A549 (cell line): ENCODE measurements at regions not wholly inside any gene's neighbourhood (a gene's known extent, or its start where the extent isn't known, plus 50 kb on each side); places are given as distances from the start of the nearest gene placed in this dataset.

Source experiments
- ATAC-seq, 2 experiments: fragments of 200-7000 bp in 1 of 2; fragments of >200 bp in 1 of 2; cut with Nextera tagmentation in 1 of 2; cut with Tn5 transposase in 1 of 2; 3 replicates each; pipeline versions ENCODE4 v1.8.0 to v1.9.1; 2018 to 2020; ENCODE audit warnings: mild to moderate bottlenecking in 1 of 2, moderate library complexity in 1 of 2
- CTCF ChIA-PET: fragments of 300-600 bp; sonication (Branson Sonifier 250); formaldehyde crosslinking; extraction: SDS; loops from one replicate; lab custom pipeline; 2021; ENCODE audit warnings: antibody characterized with exemption, inconsistent platforms; lab: Yijun Ruan, JAX
- POLR2A ChIA-PET: fragments of 350-600 bp; formaldehyde crosslinking; extraction: SDS; loops from one replicate; lab custom pipeline; 2021; ENCODE audit warnings: antibody characterized with exemption, inconsistent platforms; lab: Yijun Ruan, JAX
- DNase-seq, 2 experiments: peaks; one replicate each; pipeline versions ENCODE4 v3.0.0 to v3.0.0-alpha.2; 2011 to 2016; ENCODE audit warnings: low read depth in 1 of 2, low spot score in 1 of 2
- FAIRE-seq: peaks from 2 replicates; lab custom pipeline; 2011; peaks lifted over from hg19 to GRCh38; lab: Jason Lieb, UNC
- H3K27ac ChIP-seq, 2 experiments: fragments of >200 bp; sonication (Bioruptor Twin); formaldehyde crosslinking; 3 replicates each; pipeline ENCODE4 v1.5.1; 2016 to 2017
- H3K4me1 ChIP-seq: fragments of >200 bp; sonication (Bioruptor Twin); formaldehyde crosslinking; 3 replicates; pipeline ENCODE4 v1.6.1; 2016
- H3K4me2 ChIP-seq: fragments of >200 bp; sonication (Bioruptor Twin); formaldehyde crosslinking; 3 replicates; pipeline ENCODE4 v1.6.1; 2016
- H3K4me3 ChIP-seq: fragments of >200 bp; sonication (Bioruptor Twin); formaldehyde crosslinking; 3 replicates; pipeline ENCODE4 v1.5.1; 2016
- H3K9me3 ChIP-seq: fragments of >200 bp; sonication (Bioruptor Twin); formaldehyde crosslinking; 3 replicates; pipeline ENCODE4 v1.6.1; 2016
- CBX2 ChIP-seq: fragments of 200-600 bp; sonication (generic); IDR thresholded peaks from 2 replicates; pipeline ENCODE4 v1.6.1; 2016; ENCODE audit warnings: low read depth, mild to moderate bottlenecking, borderline replicate concordance
- CBX8 ChIP-seq: fragments of 200-600 bp; sonication (generic); IDR thresholded peaks from 2 replicates; pipeline ENCODE4 v1.6.1; 2016
- CHD2 ChIP-seq: fragments of 150-350 bp; IDR thresholded peaks from 2 replicates; pipeline ENCODE4 v1.6.1; 2014; ENCODE audit warnings: low read length; ENCODE audit not compliant: partially characterized antibody
- EP300 ChIP-seq, 2 experiments: fragments of >200 bp; sonication (Bioruptor Twin); formaldehyde crosslinking; IDR thresholded peaks; 2 replicates in 1 of 2; 3 replicates in 1 of 2; pipeline ENCODE4 v1.6.1; 2016 to 2017
- ESRRA ChIP-seq: fragments of 150-350 bp; IDR thresholded peaks from 2 replicates; pipeline ENCODE4 v1.6.1; 2014; ENCODE audit warnings: mild to moderate bottlenecking, low read length, borderline replicate concordance
- FOSL2 ChIP-seq, 2 experiments: fragments of 450-650 bp in 1 of 2; fragments of >200 bp in 1 of 2; sonication (Bioruptor Twin) in 1 of 2; formaldehyde crosslinking; IDR thresholded peaks; 2 replicates each; pipeline versions ENCODE4 v1.5.0 to v1.6.1; 2016 to 2020; ENCODE audit warnings: mild to moderate bottlenecking in 1 of 2, moderate library complexity in 1 of 2
- FOXS1 ChIP-seq: fragments of 250-450 bp; sonication (Bioruptor Pico); IDR thresholded peaks from 2 replicates; pipeline ENCODE4 v1.5.0; 2020; ENCODE audit warnings: mild to moderate bottlenecking, moderate library complexity
- GATA3 ChIP-seq: IDR thresholded peaks from 2 replicates; pipeline ENCODE4 v1.6.1; 2012; ENCODE audit warnings: borderline replicate concordance
- HOXB5 ChIP-seq: fragments of 250-450 bp; sonication (Bioruptor Pico); IDR thresholded peaks from 2 replicates; pipeline ENCODE4 v1.5.0; 2020; ENCODE audit warnings: mild to moderate bottlenecking, moderate library complexity
- KDM1A ChIP-seq: fragments of 200-600 bp; sonication (generic); IDR thresholded peaks from 2 replicates; pipeline ENCODE4 v1.6.1; 2016; ENCODE audit warnings: low read depth, mild to moderate bottlenecking
- MAFK ChIP-seq: fragments of 450-650 bp; IDR thresholded peaks from 2 replicates; pipeline ENCODE4 v1.6.1; 2014; ENCODE audit not compliant: partially characterized antibody
- NR3C1 ChIP-seq: fragments of >200 bp; sonication (Bioruptor Twin); formaldehyde crosslinking; IDR thresholded peaks from 3 replicates; pipeline ENCODE4 v1.6.1; 2017
- PHF8 ChIP-seq: fragments of 200-600 bp; sonication (generic); IDR thresholded peaks from 2 replicates; pipeline ENCODE4 v1.6.1; 2016; ENCODE audit warnings: low read depth, mild to moderate bottlenecking, antibody characterized with exemption, moderate library complexity, borderline replicate concordance
- POLR2A ChIP-seq: IDR thresholded peaks from 2 replicates; pipeline ENCODE4 v1.6.1; 2012; ENCODE audit warnings: mild to moderate bottlenecking, low read length
- RCOR1 ChIP-seq: fragments of 150-350 bp; IDR thresholded peaks from 2 replicates; pipeline ENCODE4 v1.6.1; 2014; ENCODE audit warnings: antibody characterized with exemption, low read length, low read depth
- RFX5 ChIP-seq: fragments of 450-650 bp; IDR thresholded peaks from 2 replicates; pipeline ENCODE4 v1.7.1; 2014; ENCODE audit warnings: antibody characterized with exemption, mild to moderate bottlenecking, moderate library complexity
- SMC3 ChIP-seq: fragments of >200 bp; sonication (Bioruptor Twin); formaldehyde crosslinking; IDR thresholded peaks from 3 replicates; pipeline ENCODE4 v1.6.1; 2018; ENCODE audit warnings: inconsistent platforms
- TFCP2L1 ChIP-seq: fragments of 250-450 bp; sonication (Bioruptor Pico); IDR thresholded peaks from 2 replicates; pipeline ENCODE4 v1.5.0; 2021; ENCODE audit warnings: mild to moderate bottlenecking
- WGBS: methylation state at CpG from one replicate; pipeline ENCODE4 v1.1.6; 2017; ENCODE audit errors: missing lambda C conversion rate; 5-methylcytosine and 5-hydroxymethylcytosine counted together
- TF ChIP-seq, protein P1 (sequence below): IDR thresholded peaks from 2 replicates; pipeline ENCODE4 v1.6.1; 2012
- TF ChIP-seq, protein P2 (sequence below): fragments of >200 bp; sonication (Bioruptor Twin); formaldehyde crosslinking; IDR thresholded peaks from 3 replicates; pipeline ENCODE4 v1.5.1; 2016
- TF ChIP-seq, protein P3 (sequence below): IDR thresholded peaks from 2 replicates; pipeline ENCODE4 v1.6.1; 2012; ENCODE audit warnings: low read depth, borderline replicate concordance

DNA sequence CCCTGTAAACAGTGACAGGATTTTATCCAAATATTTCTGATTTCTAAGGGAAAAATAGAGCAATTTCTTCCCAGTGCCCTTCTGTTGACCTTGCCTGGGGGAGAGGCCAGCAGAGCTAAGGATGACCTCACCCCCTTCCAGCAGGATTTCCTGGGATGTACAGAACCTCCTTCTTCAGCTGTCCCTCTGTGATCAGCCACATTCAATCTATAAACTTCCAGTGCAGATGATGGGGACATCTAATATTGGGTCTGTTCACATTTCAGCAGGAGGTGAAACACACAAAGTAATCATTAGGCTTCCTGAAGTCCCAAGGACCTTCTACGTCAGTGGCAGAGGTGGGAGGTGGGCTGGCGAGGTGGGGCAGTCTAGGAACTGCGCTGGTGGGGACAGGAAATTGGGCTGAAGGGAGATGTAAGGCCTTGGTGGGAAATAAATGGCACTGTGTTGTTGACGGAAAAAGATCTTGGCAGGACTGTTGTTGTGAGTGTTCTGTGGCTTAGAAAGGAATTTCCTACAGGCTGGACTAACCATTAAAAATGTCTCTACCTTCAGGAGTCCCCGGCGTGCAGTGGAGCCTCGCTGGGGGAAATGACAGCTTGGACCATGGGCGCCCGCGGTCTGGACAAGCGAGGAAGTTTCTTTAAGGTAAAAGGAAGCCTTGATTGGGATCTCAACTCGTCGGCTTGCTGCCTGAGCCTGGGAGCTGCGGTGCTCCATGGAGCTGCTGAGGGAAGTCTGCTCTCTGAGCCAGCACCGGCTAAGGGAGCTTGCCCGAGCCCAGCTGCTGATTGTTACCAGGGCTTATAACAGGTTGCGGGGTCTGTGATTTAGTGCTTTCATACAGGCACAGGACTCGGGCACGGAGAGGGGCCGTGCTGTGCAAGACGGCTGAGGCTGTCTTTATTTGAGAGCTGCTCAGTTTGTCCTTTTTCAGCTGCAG, 127.9 kb upstream of the NAA20 start:
- peak overlapping the region; percentile 31; the same call in 2 of the 3 replicates for H3K4me3 ChIP-seq
- ChIA-PET POLR2A (interaction anchor here (6.0 kb wide), 1 partner anchor 86 kb away, joined by 92 read pairs; no protein-coding TSS in a partner anchor), CTCF (interaction anchor here (0.8 to 8.1 kb wide), 10 partner anchors 61 to 201 kb away, joined by 3 to 130 read pairs (median 18); no protein-coding TSS in a partner anchor)
- H3K9me3 ChIP-seq = no peaks in the 10 kb centered on the region
- TF ChIP-seq FOXS1 (CRISPR knock-in tag) (no peak), ESRRA (peak; percentile 55; the same call in 1 of the 2 replicates)
- ATAC-seq (0 out of 6 replicates have a peak, but pooled peaks of 1 of the 2 experiments have one; percentile 9), FAIRE-seq (no peak), DNase-seq (peak in 1 of 2 experiments; percentile 48)
- peak overlapping the region; percentile 74 for H3K4me2 ChIP-seq
- H3K4me1 ChIP-seq = peaks cover 61% of the 10 kb centered on the region
- WGBS = 72% methylated on average over 21 of the region's 21 CpGs
- peak overlapping the region; percentile 92 to 97 for H3K27ac ChIP-seq

DNA sequence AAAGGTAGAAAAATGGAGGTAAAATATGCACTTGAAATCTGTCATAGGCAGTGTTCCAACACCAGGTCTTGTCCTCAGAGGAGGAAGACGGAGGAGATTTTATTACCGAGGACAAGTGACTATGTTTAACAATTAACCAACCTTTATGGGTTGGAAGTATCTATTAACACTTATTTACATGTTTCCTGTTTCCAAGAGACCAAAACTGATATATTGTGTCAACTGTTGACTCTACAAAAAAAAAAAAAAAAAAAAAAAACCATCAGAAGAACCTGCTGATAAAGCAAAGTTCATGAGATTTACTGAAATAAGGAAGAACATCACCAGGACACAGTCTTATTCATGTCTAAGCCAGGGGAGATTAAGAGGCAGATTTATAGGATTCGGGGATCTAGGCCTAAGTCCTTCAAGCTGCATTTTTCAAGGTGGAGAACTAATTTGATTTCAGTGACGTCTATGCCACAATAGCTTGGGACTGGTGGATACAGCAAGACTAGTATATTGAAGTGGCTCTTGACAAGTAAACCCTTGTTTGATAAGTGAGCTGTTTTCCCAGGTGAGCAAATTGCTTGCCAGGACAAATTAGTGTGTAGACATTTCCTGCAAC, 126.6 kb upstream of the NAA20 start:
- H3K27ac ChIP-seq = peak overlapping the region; percentile 92 to 97
- POLR2A ChIA-PET = no interaction called here
- H3K4me3 ChIP-seq = no peak overlapping the region
- TF ChIP-seq CHD2 (no peak), MAFK (peak; percentile 65)
- TF ChIP-seq, all 56 proteins: peak for 1
- 44% methylated on average over 4 of the region's 4 CpGs for WGBS
- FAIRE-seq (no peak), DNase-seq (peak in 1 of 2 experiments; percentile 49), ATAC-seq (no peak)
- no peaks in the 10 kb centered on the region for H3K9me3 ChIP-seq
- peaks cover 54% of the 10 kb centered on the region for H3K4me1 ChIP-seq
- CTCF ChIA-PET = interaction anchor here (0.6 to 8.1 kb wide), 9 partner anchors 18 to 205 kb away, joined by 3 to 130 read pairs (median 3); no protein-coding TSS in a partner anchor
- H3K4me2 ChIP-seq = peak overlapping the region; percentile 74

DNA sequence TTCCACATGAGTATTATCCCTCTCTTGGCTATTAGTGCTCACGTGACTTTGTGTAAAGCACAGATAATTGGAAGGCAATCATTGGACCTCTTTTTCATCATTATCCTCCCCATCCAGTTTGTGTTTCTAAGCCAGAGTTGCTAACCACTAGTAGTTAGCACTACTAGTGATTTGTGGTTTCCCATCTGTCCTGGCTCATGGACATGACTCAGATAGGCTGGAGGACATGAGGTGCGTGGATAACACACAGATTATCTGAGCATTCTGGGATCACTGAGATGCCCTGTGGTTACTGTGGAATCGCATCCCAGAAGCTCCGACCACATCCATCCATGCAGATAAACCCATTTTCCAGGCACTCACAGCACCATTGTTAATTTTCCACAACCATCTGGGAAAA, 123.8 kb upstream of the NAA20 start:
- 93% methylated on average over 4 of the region's 4 CpGs for WGBS
- DNase-seq (no peak), ATAC-seq (no peak), FAIRE-seq (no peak)
- CTCF ChIA-PET = interaction anchor here (0.9 to 2.8 kb wide), 6 partner anchors 9 to 201 kb away, joined by 3 to 11 read pairs (median 4); no protein-coding TSS in a partner anchor
- Histone ChIP-seq H3K4me1 (peaks cover 28% of the 10 kb centered on the region), H3K27ac (no peak overlapping the region), H3K4me2 (no peak overlapping the region)
- TF ChIP-seq FOSL2 (IDR thresholded peaks at IDR 0.05) = no peak
- no peak for TF ChIP-seq FOSL2 (CRISPR knock-in tag; IDR thresholded peaks at IDR 0.05)
- peak; percentile 65; the same call in 1 of the 2 replicates for TF ChIP-seq KDM1A
- TF ChIP-seq, all 56 proteins: peak for 1
- Histone ChIP-seq H3K4me3 (no peak overlapping the region), H3K9me3 (peaks cover 6% of the 10 kb centered on the region; the same call in 2 of the 3 replicates)
- POLR2A ChIA-PET = no interaction called here

DNA sequence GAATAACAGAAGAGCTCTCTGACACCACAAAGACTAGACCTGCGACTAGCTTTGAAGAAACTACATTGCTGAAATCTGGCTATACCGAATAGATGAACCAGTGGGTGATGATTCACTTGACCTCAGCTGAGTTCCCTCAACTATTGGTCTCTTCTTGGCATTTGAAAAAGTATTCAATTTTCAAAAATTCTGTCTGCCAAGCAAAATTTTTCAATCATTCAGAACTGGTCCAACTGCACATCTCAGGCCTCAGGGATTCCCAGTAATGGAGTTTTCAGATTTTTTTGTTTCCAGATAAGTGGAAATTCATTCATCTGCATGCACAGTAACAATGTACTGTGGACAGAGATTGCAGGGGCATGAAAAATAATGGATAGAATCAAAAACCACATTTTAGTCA, 121.4 kb upstream of the NAA20 start:
- TF ChIP-seq TFCP2L1 (no peak), MAFK (peak; percentile 35)
- Histone ChIP-seq H3K4me1 (peaks cover 7% of the 10 kb centered on the region), H3K4me2 (no peak overlapping the region), H3K4me3 (no peak overlapping the region), H3K27ac (no peak overlapping the region), H3K9me3 (peaks cover 21% of the 10 kb centered on the region)
- ChIA-PET POLR2A (interaction anchor here (0.6 kb wide), 1 partner anchor 11 kb away, joined by 3 read pairs; no protein-coding TSS in a partner anchor), CTCF (interaction anchor here (0.7 to 2.2 kb wide), 5 partner anchors 9 to 112 kb away, joined by 3 to 15 read pairs (median 4); no protein-coding TSS in a partner anchor)
- FAIRE-seq (no peak), ATAC-seq (no peak), DNase-seq (no peak)
- 95% methylated on average over 2 of the region's 2 CpGs for WGBS

DNA sequence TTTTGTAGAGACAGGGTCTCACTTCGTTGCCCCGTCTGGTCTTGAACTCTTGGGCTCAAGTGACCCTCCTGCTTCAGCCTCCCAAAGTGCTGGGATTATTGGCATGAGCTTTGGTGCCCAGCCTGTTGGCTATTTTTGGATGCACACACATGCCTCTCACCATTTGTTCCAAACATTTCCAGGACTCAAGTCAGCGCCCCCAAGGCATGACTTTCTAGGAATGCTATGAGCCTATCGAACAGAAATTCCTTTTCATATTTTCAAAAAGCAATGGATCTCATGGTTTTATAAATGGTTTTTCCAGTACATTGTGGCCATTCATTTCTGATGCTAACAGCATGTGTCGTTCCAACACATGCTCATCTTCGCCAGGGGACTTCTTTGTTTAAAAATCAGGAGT, 119.3 kb upstream of the NAA20 start:
- Histone ChIP-seq H3K4me2 (no peak overlapping the region), H3K9me3 (peaks cover 21% of the 10 kb centered on the region), H3K4me3 (no peak overlapping the region), H3K4me1 (peaks cover 10% of the 10 kb centered on the region), H3K27ac (no peak overlapping the region)
- ChIA-PET CTCF (interaction anchor here (0.6 to 1.7 kb wide), 4 partner anchors 11 to 97 kb away, joined by 3 to 8 read pairs (median 4); no protein-coding TSS in a partner anchor), POLR2A (interaction anchor here (1.2 kb wide), 1 partner anchor 12 kb away, joined by 3 read pairs; no protein-coding TSS in a partner anchor)
- ATAC-seq = no peak
- no peak for DNase-seq
- 92% methylated on average over 6 of the region's 6 CpGs for WGBS
- no peak for FAIRE-seq
- TF ChIP-seq, protein P1, sequence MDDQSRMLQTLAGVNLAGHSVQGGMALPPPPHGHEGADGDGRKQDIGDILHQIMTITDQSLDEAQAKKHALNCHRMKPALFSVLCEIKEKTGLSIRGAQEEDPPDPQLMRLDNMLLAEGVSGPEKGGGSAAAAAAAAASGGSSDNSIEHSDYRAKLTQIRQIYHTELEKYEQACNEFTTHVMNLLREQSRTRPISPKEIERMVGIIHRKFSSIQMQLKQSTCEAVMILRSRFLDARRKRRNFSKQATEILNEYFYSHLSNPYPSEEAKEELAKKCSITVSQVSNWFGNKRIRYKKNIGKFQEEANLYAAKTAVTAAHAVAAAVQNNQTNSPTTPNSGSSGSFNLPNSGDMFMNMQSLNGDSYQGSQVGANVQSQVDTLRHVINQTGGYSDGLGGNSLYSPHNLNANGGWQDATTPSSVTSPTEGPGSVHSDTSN = no peak
- TF ChIP-seq RFX5 = no peak
- TF ChIP-seq, protein P2, sequence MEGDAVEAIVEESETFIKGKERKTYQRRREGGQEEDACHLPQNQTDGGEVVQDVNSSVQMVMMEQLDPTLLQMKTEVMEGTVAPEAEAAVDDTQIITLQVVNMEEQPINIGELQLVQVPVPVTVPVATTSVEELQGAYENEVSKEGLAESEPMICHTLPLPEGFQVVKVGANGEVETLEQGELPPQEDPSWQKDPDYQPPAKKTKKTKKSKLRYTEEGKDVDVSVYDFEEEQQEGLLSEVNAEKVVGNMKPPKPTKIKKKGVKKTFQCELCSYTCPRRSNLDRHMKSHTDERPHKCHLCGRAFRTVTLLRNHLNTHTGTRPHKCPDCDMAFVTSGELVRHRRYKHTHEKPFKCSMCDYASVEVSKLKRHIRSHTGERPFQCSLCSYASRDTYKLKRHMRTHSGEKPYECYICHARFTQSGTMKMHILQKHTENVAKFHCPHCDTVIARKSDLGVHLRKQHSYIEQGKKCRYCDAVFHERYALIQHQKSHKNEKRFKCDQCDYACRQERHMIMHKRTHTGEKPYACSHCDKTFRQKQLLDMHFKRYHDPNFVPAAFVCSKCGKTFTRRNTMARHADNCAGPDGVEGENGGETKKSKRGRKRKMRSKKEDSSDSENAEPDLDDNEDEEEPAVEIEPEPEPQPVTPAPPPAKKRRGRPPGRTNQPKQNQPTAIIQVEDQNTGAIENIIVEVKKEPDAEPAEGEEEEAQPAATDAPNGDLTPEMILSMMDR = no peak
- no peak for TF ChIP-seq RCOR1
- TF ChIP-seq CBX8 = no peak
- no peak for TF ChIP-seq GATA3
- no peak for TF ChIP-seq SMC3
- no peak for TF ChIP-seq EP300 (IDR thresholded peaks at IDR 0.05)
- TF ChIP-seq PHF8 = no peak
- TF ChIP-seq POLR2A = no peak
- no peak for TF ChIP-seq HOXB5
- no peak for TF ChIP-seq CBX2
- no peak for TF ChIP-seq NR3C1
- TF ChIP-seq FOSL2 (IDR thresholded peaks at IDR 0.05) = no peak
- TF ChIP-seq FOSL2 (CRISPR knock-in tag; IDR thresholded peaks at IDR 0.05) = no peak
- TF ChIP-seq, protein P3, sequence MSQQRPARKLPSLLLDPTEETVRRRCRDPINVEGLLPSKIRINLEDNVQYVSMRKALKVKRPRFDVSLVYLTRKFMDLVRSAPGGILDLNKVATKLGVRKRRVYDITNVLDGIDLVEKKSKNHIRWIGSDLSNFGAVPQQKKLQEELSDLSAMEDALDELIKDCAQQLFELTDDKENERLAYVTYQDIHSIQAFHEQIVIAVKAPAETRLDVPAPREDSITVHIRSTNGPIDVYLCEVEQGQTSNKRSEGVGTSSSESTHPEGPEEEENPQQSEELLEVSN = no peak
